ENCODE measurements at regions not wholly inside any gene's neighbourhood (a gene's known extent, or its start where the extent isn't known, plus 50 kb on each side); places are given as distances from the start of the nearest gene placed in this dataset.
A peak's percentile ranks its signal among the peaks of the same experiment; 100 is the strongest.

DNA sequence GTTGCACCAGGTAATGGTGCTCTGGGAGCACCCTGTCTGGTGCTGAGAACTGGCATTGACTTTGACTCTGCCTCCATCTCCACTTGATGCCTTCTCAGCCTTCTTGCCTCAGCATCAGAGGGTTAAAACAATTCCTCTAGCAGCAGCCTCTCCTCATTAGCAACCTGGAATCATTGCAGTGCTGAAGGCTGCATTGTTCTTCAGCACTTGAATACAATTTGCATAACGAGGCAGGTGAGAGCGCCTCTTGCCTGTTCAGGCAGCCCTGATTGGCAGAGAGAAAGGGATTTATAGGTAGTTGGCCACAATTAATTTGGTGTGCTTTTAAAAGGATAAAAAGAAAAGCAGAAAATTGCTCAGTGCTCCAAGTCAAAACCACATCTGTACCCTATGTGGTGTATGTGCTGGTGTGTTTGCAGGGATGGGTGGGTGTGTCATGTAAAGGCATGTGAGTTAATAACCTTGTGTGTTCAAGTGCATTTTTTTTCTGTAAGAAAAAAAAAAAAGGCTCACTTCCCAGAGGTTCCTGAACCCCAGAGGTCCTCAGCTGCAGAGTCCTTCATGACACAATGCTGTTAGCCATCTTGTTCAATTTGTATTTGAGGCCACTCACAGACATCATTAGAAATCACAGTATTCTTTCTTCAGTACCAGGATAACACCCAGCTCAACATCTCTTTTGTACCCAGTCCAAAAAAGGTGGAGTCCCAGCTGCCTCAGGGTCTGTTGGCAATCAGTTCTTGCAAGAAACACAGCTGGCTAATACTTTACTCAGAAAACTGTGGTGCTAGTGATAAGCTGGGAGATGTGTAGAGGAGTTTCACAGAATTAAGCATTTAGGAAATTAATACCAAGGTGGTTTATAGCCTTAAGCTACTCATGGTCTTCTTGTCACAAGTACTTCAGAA, 385.6 kb downstream of the GRIN2B start:
- peak; percentile 28 for DNase-seq (ENCODE audit: low spot score)

DNA sequence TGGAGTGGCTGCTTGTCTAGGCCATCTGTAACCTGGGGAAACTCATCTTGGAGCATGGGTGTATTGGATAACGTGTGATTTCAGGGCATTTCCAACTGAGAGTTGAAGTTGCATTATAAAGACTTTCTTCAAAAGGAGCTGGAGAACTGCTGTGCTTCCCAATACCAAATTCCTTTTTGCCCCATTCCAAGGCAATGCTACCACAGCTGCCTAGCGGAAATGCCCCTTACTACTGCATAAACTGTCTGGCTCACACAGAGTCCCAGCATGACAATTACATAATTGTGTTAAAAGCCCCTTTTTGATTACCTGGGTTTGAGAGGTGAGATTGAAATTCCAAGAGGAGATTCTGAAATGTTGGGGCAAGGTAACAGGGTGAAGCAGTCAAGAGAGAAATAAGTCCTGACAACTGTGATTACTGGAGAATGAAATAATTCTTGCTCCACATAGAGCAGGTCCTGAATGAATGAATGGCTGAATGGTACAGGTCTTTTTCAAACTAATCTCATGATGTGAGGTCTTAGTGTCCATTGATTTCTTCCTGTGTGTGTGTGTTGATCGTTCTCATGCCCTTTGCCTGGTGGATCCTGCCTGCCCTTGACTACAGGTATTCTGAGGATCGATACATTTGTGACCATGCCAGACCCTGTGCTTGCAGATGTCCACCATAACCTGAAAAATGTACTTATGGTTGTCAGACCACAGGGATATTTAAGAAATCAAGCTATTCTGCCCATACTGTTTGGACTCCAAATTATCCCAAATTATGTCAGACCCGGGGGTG, 386.5 kb downstream of the GRIN2B start:
- DNase-seq (ENCODE audit: low spot score): no peak

DNA sequence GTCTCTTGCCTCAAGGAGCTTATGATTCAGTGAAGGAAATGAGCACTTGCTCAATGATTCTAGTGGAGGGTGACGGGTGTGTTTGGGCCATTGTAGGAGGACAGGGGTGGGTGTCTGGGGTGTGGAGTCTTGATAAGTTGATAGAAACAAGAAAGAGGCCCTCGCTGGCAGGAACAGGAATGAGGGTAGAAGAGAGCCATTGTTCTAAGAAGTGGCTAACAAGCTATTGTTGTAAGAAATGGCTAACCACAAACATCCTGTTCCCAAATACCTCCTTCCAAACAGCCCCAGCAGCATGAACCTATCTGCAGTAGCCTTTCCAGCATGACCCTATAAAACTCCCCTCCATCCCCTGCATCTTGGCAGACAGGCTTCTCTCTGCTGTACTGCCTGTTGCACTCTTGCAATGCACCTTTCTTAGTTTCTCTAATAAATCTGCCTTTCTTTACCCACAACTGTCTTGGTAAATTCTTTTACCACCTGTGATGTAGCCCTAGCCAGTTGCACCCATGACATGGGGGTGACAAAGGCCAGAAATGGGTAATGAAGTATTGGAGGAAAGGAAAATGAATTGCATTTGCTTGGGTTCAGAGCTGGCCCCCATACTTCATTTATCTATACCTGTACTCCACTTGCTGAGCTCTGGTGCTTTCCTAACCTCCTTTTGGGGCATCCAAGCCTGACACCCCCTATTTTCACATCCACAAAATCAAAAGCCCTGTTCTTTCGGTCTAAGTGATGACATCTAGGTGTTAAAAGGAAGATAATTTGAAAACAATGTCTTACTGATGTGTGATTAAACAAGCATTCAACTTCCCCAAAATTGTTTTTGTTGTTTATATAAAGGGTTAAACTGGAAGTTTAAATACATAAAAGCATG, 389.1 kb downstream of the GRIN2B start:
- DNase-seq (ENCODE audit: low spot score): no peak

DNA sequence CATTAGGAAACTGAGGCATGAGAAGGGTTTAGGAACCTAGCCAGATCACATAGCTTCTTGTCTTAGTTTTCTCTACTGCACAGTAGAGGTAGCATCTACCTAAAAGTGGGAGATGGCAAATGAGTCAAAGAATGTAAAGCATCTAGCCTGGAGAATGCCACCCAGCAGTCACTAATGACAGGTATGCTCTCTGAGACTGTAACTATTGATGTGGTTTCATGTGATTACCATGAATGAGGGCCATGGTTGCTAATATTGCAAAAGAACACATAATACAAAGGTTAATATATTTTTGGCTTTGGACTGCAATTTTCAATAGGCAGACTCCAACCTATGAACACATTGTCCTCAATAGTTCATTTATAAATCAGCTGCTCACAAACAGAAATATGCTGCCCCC, 389.9 kb downstream of the GRIN2B start:
- DNase-seq (ENCODE audit: low spot score): no peak

DNA sequence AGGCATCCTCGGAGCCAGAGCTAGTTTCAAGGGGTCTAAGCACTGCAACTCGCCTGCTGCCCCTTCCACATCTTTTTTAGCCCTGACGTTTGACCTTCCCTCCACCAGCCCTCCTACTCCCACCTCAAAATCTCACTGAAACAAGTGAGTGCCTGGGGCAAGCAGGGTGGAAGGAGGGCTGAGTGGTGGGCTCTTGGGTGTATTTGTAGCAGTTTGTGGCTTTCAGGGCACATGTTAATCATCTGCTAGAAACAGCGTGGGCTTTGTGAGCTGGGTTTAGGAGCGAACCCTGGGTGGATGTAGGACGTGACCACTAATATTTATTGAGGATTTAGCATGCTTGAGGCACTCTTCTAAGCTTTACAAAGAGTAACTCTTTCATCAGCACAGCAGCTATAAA, 390.3 kb downstream of the GRIN2B start:
- no peak for DNase-seq (ENCODE audit: low spot score)

DNA sequence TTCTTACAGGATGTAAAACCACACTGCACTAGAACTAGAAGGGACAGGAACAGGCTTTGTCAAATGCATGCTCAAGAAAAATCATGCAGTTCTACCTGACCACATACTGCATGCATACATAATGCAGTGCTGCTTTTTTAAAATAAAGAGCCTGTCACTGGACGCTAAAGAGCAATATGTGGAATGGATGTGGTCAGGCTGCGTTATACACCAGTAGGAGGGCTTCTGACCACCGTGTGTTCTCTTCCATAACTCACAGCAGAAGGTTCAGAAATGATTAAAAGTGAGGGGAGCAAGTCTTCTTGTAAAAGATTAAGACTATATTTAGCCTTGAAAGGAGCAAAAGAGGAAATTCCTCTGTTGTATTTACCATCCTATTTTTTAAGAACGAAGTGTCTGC, 392.0 kb downstream of the EMP1 start:
- no peak for DNase-seq (ENCODE audit: low spot score)

DNA sequence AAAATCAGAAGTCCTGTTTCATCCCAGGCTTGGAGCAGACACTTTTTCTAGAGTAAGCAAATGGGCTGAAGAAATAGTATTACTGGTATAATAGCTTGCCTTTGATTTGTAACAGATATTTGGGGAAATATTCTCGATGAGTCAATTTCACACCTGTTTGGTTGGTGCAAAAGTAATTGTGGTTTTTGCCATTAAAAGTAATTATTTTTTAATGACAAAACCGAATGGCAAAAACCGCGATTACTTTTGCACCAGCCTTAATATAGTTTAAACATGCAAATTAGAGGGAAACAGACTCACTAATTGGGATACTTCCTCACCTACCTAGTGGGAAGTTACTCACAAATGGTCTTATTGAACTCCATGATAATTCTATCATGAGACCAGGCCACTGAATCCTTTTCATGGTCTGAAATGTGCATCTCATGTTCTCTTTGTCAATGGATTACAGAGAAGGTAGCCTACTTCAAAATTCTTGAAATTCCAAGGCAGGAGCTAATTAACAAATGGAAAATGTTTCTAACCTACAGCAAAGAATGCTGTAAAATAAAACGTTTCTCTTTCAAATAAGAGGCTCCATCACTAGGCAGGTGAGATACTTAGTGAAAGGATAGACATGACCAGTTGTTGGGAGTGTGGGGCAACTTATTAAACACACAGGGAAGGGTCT, 391.3 kb downstream of the EMP1 start:
- no peak for DNase-seq (ENCODE audit: low spot score)

DNA sequence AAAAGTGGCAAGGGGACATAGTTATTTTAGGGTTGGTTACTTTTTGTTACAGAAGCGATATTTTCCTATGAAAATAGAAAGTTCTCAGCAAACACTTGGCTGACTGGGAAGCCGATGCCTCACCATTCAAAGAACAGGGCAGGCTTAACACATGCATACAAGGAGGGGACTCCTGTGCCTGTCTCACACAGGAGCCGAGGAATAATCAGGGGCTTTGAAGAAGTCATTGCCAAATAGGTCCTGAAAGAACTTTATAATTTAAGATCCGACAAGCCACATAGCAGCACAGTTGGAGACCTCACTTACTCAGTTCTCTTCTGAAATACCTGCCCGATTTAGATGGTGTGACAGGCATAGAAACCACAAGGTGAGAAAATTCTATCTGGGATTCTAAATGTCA, 389.8 kb downstream of the EMP1 start:
- no peak for DNase-seq (ENCODE audit: low spot score)

DNA sequence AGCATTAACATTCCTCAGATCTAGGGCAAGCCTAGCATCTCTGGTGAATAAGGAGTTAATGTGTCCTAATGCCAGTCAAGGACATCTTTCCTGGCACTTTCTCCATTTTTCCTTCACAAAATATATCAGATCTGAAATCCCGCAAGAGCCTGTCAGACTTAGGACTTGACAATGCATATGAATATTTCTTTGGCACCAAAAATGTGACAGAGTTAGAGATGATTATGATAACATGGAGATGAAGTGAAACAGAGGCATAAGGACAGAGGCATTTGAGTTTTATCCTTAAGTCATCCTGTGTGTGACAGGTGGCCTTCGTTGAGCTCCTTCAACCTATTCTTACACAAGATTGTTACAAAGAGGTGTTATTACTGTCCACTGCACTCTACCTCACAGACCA, 388.0 kb downstream of the EMP1 start:
- DNase-seq (ENCODE audit: low spot score): no peak

DNA sequence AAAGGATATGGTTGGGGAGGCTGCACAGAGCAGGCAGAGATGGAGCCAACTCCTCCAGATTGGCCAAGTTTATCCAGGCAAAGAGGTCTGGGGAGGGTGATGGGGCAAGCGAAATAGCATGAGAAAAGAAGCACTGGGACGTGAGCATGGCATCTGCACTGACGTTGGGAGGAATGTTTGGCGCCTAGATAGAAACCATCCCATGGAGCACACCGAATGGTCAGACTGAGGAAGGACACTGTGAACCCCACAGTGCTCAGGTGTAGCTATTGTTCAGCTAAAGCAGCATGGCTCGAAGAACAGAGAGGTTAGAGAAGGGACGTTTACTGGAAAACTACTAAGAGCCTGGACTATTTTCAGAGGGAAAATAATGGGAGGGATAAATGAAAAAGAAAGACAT, 387.1 kb downstream of the EMP1 start:
- DNase-seq (ENCODE audit: low spot score): no peak

DNA sequence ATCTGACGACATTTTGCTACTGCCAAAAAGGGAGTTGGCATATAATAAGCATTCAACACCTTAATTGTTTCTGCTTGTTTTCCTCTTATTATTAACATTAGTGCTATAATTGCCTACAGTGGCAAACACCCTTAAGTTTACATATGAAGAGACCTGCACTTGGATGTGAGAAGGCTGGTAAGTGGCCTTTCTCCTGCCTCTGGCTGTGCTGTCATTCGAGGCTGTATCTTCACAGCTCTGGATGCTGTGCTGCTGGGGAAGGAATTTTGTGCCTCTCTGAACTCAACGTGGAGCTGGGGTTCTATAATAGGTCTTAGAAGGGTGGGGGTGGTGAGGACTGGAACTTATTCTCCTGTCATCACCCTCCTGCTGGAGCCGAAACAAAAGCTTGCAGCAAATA, 385.9 kb downstream of the EMP1 start:
- no peak for DNase-seq (ENCODE audit: low spot score)

DNA sequence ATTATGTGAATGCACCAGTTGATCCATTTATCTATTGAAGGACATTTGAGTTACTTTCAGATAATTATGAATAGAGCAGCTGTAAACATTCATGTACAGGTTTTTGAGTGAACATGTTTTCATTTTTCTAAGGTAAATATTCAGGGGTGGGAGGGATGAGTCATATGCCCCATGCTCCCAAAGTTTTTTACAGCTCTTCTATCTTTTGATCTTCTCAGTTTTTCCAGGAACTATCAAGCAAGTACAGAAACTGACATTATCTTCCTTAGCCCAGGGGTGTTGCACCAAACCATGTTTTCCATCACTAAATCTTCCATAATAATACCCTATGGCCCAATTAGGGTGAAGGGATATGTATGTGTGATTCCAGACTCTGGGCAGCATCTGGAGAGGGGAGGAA, 384.5 kb downstream of the EMP1 start:
- DNase-seq (ENCODE audit: low spot score): no peak

DNA sequence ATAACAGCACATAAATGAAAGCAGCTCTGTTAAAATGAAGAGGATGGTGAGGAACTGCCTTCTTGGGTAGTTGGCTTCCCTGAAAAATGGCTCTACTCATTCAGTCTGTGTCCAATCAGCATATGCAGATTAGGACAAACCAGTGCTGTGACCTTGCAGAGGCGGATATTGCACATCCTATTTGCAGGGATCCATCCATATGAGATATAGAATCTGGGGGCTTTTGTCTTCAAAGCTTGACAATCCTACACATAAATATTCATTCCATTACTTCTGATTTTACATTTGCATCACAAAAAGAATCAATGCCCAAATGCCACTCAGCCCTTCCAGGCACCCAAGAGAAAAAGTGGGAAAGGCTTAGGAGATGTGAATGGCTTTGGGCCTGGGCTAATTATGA, 383.7 kb downstream of the EMP1 start:
- DNase-seq (ENCODE audit: low spot score): no peak

DNA sequence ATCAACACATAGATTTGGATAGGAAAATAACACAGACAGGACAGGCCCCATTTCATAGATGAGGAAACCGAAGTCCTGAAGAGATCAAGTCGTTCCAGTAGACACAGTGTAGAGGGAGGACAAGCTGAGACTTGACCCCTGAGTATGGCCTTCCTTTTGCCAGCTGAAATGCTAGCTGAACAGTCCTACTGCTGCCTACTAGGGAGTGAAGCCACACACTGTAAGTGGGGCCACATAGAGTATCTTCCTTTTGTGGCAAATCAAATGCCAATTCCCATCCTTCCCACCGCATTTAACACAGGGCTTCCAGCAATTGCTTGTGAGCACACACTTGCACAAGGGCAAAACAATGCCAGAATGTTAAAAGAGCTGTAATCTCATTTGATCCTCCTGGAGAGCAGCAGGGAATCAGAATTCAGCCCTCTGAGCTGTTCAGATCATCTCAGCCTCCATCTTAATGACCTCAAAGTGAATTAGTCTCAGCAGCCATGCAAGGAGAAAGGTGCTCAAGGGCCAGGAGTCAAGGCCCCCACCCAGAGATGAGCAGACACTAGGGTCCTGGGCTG, 380.5 kb downstream of the EMP1 start:
- DNase-seq (ENCODE audit: low spot score): no peak

DNA sequence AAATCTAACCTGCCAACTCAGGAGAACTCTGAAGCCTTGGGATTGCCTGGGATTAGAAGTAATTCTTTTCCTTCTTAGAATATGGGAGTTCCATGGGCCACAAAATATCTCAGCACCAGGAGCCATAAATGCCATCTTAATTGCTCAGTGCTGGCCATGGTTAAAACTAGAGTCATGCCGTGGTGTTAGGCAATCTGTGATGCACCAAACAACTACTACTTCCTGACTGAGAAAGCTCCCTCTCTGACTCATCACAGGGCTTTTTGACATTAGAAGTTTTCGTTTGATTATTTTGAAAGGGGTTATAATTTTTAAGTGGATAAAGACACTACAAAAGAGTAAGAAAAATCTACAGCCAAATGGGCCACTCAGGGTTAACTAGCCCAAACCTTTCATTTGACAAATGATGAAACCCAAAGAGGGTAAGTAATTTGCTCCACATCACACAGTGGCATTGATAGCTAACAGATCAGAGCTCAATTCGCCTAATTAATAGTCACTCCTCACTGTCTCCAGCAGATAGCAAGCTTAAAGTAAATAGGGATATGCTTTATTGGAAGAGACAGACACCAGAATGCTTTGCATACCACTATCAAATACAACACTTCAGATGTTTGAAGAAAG, 377.3 kb downstream of the EMP1 start:
- no peak for DNase-seq (ENCODE audit: low spot score)

DNA sequence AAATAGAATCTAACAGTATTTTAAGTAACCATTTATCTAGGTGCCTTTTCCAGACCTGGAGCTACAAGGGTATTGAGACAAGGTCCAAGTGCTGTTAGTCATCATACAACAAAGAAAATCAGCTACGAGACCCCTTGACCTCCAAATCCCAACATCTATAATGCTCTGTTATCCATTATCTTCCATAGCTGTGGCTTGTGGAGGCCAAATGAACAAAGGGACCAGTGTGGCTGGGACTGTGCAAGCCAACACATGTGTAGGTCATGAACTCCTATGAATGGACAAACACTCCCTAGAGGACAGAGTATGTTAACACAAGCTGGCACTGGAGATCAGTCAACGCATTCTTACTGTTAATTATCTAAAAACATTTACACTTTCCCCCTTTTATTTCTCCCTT, 374.5 kb downstream of the EMP1 start:
- DNase-seq (ENCODE audit: low spot score): no peak

DNA sequence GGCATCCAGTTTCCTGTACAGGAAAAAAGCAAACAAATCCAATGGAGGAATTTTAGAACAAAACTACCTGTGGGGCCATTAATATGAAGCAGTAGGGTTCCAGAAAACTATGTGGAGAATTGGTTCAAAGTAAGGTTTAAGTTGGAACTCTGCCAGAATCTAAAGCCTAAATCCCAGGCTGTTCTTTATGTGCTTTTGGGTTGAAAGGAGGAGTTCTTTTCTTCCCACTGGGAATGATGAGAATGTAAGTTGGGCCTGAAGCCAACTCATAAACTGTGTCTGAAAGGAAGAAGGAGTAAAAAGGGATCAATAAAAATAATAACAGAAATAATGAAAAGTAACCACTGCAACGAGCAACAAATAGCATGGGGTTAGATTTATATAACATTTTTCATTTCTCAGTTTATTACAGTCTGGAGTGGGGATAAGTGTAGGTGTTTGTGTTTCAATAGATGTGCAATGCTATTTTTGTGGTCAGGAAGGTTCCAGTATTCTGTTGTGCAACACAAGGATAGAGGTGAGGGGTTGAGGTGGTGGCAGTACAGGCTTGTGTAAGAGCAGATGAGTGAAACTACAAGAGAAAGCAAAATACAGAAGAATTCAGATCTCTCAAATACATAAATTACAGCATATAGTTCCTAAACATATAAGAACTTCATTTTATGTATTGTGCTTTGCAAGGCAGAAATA, 373.6 kb downstream of the EMP1 start:
- no peak for DNase-seq (ENCODE audit: low spot score)

DNA sequence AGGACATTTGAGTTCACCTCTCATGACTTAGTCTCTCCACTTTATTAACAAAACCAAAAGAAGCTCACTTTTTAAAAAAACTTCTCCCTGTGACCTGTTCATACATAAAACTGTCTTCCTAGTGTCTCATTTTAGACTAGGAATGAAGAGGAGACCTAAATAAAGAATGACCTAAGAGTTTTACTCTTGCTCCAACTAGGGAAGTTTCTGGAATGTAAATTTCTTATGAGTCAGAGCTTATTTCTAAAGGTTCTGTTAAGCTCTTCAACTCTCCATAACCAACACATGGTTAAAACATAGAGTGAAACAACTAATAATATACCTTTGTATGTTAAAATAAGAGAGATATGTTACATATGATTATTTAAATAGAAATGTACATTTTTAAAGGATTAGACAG, 369.8 kb downstream of the EMP1 start:
- no peak for DNase-seq (ENCODE audit: low spot score)

DNA sequence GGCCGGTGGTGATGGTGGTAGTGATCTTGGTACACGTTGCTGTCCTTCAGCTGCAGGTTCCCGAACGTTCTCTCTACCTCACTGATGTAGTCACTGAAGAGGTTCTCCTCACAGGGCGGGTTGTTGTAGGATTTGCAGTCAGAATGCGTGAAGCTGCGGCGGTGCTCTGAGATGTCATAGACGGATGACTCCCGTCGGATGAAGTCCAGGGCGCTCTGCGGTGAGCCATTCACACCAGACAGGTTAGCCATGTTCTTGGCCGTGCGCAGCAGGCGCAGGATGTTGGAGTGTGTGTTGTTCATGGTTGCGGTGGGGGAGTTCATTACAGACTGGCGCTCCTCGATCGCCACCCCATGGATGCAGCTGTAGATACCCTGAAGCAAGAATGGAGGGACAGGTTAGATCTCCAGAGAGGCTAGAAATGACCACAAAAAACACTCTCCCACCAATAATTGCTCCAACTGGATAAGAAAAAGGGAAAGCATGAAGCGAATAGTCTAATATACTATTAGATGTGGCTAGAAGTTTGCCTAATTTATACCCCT, 367.8 kb downstream of the EMP1 start:
- DNase-seq (ENCODE audit: low spot score): no peak

DNA sequence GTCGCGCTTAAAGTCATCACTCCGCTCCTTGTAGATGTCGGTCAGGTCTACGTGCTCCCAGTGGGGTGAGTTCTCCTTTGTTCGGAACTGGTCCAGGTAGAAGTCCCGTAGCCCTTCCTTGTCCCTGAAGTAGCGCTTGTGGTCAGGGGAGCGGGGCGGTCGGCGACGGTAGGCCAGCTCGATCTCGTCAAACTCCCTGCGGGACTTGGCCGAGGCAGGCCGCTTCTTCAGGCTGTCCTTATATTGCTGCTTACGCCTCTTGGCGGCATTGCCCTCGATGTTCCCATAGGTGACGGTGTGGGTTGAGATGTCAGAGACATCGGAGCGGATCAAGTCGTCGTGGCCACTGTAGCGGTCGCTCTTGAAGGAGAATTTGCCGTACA, 367.2 kb downstream of the EMP1 start:
- DNase-seq (ENCODE audit: low spot score): no peak
